T47D (cell line): ENCODE measurements at regions not wholly inside any gene's neighbourhood (a gene's known extent, or its start where the extent isn't known, plus 50 kb on each side); places are given as distances from the start of the nearest gene placed in this dataset.

ENCODE experiments used
- DNase-seq, 2 experiments: peaks; one replicate each; pipeline versions ENCODE4 v3.0.0 to v3.0.0-alpha.2; 2011 to 2012; ENCODE audit warnings: low read depth in 1 of 2, low spot score in 1 of 2
- JUND ChIP-seq: IDR thresholded peaks from 2 replicates; pipeline ENCODE4 v1.6.1; 2012; ENCODE audit warnings: low read depth
- in situ Hi-C: cut with HindIII; loops from 2 replicates; pipeline ENCODE4 v1.10.0; 2016; ENCODE audit warnings: low sequenced_read_pairs, low pct_unique_long_range_greater_than_20kb

DNA sequence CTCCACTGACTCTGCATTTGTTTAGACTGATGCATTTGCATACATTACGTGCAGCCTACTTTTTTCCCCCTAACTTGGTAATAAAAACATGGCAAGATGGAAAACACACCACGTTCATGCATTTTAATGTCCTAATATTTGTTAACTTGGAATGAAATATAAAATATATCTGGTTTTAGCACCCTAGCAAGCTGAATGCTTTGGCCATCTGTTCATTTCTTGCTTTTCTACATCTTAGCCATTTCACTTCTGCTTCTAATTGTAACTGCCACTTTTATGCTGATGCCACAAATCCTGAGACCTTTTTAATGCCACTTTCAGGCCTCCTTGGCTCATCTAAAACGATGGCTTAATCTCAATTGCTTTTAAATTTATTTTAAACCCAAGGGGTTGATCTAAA, 177.7 kb upstream of the RASSF8 start:
- in situ Hi-C loops, result no loop called here
- TF ChIP-seq JUND, result no peak
- DNase-seq, result no peak

DNA sequence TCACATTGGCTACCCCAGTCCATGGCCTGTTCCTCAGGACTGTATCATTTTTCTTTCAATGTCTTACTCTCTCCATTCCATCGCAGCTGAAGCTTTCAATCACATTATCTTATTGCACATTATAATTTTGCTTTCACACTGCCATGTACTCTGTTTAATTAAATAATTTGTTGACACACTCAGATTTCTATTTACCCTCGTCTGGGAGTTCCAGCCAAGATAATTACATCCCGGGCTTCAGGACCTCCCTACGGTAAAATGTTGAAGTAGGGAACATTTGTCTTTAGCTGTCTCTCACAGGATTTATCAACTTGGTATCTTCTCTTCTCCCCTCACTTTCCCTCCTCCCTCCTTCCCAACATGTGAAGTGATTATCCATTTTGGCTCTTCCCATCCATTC, 177.2 kb upstream of the RASSF8 start:
- no peak for TF ChIP-seq JUND
- in situ Hi-C loops, result no loop called here
- DNase-seq, result no peak

DNA sequence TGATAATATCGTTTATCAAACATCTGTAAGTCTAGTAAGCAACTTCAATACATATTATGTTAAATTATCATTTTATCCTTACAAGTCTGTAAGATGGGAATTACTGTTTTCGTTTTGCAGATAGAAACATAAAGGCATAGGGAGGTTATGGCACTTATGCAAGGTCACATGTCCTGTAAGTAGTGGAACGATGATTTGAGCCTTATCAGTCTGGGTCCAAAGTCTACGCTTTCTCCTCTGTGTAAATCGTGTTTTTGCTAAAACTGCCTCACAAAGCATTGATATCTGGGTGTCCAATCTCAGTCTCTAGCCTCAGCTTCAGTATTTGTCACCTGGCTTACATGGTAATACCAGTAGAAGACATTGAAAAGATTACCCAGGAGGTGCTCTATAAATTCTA, 174.9 kb upstream of the RASSF8 start:
- no peak for DNase-seq
- in situ Hi-C loops, result no loop called here
- TF ChIP-seq JUND, result no peak

DNA sequence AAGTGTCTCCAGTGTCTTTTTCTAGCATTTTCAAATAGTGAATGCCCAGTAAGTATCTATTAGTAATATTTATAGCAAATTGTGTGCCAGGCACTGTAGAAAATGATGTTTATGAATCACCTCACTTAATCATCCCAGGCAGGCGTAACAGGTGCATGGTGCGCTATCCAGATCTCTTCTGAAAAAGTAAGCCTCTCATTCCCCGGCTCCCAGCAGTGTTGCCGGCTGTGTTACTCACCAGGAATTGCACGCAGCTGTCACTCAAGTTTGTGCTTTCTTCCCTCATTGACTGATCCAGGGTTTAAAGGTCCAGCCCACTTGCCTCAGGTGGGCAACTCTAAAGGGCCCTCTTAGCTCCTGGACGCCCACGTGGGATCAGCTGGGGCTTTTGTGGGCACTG, 173.8 kb upstream of the RASSF8 start:
- TF ChIP-seq JUND, result no peak
- in situ Hi-C loops, result no loop called here
- DNase-seq, result no peak

DNA sequence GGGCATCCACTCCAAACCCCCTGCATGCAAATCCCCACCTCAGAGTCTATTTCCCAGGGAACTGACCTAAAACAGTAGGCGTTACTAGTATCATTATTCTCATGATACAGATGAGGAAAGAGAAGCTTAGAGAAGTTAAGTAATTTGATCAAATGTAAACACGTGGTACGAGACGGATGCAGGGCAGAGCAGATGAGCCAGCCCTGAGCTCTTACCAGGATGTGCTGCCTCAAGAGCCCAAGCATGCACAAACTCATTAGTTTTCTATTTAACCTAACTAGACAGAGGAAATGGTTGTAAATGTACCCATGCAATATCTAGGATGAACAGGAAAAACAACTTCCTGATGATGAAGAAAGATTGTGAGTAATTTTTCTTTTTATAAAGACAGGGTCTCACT, 173.3 kb upstream of the RASSF8 start:
- in situ Hi-C loops, result no loop called here
- TF ChIP-seq JUND, result no peak
- no peak for DNase-seq

DNA sequence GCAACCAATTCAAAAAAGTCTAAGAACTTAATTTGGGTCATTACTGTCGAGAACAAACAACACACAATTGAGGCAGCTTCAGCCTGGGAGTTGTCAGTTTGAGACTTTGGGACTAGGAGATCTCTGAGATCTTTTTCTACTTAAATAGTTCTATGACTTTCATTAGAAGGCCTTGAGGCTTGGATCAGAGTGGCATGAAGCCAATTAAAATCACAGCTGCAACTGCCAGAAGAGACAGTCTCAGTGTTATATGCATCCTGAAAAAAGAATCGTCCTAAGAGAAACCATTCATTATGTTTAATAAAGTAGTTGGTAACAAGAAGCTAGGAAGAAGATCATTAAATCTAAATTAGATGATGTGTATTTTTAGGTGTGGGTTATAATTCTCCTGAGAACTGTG, 170.8 kb upstream of the RASSF8 start:
- DNase-seq, result no peak
- TF ChIP-seq JUND, result no peak
- in situ Hi-C loops, result no loop called here

DNA sequence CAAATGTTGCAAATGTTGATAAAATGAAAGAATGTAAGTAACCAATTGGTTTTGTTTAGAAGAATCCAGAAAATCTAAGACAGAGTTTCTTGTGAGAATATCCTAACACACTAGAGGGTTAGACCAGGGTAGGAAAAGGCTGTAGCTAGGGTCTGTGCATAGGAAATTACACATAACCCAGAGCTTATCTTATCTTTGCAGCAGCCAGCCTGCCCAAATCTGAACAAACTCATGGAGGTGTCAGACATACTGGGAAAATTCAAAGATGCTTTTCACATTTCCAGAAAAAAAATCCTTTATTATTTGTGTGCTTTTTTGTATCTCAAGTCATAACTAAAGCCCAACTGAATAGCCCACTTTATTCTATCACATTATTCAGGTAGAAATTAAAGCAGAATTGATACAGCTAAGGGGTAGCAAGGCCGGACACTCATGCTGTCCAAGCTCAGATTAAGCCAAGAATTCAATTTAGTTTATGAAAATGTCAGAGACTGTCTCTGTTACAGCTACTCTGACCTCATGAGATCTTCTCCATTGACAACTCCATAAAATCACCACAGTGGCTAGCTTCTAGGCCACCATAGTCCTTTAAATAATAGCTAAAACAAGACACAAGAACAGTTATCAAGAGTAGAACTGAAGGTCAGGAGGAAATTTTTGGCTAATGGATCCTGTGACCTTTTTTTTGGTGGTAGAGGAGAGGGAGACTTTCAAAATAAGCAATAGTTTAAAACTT, 169.6 kb upstream of the RASSF8 start:
- in situ Hi-C loops, result no loop called here
- DNase-seq, result no peak
- TF ChIP-seq JUND, result no peak

DNA sequence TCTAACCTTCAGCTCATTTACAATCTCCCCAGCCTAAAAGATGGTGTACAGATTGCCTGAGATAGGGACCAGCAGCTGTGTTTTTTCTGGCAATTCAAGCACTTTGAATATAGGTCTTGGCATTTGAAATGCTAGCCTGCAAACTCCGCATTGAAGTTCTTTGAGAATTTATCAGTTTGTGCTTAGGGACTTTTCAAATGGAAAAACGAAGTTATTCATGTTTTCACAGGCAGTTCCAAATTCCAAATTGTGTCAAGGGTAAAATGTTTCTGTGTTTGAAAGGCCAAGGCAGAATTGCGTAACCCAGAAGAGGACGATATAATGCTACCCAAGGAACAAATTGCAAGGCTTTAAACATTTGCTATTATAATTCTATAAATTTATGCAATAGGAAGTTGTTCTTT, 168.9 kb upstream of the RASSF8 start:
- in situ Hi-C loops, result no loop called here
- no peak for TF ChIP-seq JUND

DNA sequence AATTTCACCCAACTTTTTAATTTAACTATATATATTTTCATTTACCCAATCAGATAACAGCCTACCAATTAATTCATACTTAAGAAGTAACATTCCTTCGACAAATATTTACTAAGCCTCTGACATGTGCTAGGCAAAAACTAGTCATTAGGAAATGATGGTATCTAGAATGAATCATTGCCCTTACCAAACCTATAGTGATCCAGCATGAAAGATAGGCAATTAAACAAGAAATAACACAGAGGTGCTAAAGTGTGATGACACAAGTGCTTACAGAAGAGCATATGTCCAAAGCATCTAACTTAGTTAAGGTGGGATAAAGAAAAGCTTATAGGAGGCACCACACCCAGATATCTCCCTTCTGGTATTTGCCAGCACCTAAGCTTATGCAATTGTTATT, 166.5 kb upstream of the RASSF8 start:
- in situ Hi-C loops, result no loop called here
- no peak for TF ChIP-seq JUND
- DNase-seq, result no peak

More for the DNA sequence above, 168.9 kb upstream of the RASSF8 start:
- no peak for DNase-seq

DNA sequence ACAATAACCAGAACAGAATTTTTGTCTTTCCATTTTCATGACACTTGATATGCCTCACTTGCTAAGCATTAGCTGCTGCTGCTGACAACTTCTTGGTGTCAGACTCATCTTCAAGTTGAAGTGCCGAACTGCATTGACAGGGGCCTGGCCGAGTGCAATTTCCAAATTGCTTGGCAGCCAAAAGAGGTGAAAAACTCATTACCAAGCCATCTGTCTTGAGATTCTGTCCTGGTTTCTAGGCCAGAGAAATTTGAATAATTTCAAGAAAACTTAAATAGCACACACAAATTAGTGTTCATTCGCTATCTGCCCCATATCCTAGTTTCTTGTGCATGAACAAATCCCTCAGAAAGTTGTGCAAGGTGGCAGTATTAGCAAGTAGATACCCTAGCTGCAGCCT, 165.3 kb upstream of the RASSF8 start:
- no peak for TF ChIP-seq JUND
- no peak for DNase-seq
- in situ Hi-C loops, result no loop called here

DNA sequence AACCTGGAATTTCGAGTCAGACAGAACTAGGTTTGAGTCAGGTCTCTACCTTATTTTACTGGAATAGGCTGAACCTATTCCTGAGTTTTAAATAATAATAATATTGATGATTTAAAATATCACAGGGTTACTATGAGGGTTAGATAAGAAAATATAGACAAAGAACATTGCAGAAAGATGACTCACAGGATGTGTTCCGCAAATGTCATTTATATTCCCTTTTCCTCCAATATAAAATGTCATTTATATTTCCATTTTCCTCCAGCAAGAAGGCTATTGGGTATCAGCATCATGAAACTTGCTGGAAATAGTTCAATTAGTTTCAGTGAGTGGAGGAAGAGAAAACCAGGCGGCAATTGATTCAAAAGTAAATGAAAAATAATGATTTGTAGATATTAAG, 163.9 kb upstream of the RASSF8 start:
- TF ChIP-seq JUND, result no peak
- in situ Hi-C loops, result no loop called here
- no peak for DNase-seq

DNA sequence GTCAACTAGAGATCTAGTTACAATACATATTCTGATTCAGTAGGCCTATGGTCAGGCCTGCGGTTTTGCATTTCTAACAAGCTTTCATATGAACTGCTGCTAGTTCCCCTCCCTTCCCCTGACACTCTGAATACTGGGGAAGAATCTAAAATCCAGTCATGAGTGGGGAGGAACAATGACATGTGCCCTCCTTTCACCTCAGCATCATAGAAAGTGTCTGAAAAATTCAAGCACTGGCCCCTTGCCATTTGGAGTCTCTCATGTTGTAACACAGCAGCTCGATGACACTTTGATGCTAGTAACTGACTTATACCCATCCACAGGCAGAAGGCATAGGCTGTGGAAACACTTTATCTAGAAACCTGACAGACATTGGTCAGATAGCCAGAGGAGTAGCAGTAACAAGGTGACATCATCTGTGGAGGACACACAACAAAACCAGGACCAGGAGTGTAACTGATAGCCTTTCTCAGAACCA, 161.9 kb upstream of the RASSF8 start:
- DNase-seq, result no peak
- no peak for TF ChIP-seq JUND
- in situ Hi-C loops, result no loop called here

DNA sequence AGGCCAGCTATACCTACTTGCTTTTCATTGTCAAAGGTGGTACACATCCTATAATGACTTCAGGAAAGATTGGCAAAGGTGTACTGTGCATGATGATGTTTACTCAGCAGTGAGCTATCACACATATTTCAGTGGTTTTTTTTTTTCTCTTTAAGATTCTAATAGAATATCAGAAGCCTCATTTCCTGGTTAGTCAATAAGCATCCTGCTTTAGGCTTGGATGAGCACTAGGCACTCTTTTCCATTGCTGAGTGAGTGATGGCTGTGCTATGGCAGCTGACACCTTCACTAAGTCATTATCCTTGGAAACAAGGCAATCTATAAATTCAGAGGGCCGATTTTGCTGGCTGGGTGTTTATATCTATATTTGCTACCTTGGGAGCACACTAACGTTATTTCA, 161.1 kb upstream of the RASSF8 start:
- in situ Hi-C loops, result no loop called here
- no peak for DNase-seq
- no peak for TF ChIP-seq JUND

DNA sequence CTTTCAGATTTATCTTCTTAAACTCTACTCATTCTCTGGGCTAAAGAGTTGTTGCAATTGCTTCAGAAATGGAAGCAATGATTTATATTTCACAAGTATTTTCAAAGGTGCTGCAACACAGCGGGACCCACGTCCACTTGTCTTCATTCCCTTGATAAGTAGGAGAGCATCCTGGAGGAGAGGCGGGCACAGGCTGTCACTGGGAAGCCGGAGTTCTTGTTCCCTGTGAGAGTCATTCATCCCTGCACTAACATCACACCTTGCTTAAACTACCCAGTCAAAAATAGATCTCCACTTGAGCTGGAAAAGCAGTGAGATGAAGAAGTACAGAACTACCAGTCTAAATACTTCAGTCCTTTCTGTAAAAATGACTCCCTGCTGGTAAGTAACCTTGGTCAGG, 160.5 kb upstream of the RASSF8 start:
- in situ Hi-C loops, result no loop called here
- no peak for TF ChIP-seq JUND
- no peak for DNase-seq
